HG02759 (cell line): ENCODE measurements at regions not wholly inside any gene's neighbourhood (a gene's known extent, or its start where the extent isn't known, plus 50 kb on each side); places are given as distances from the start of the nearest gene placed in this dataset.
A peak's percentile ranks its signal among the peaks of the same experiment; 100 is the strongest.
"Not testable (repeated sequence)": the region's sequence is repeated elsewhere in the genome, so short reads cannot be mapped to it uniquely, and the experiment has no call there.

Experiments
- ATAC-seq: cut with Tn5 transposase; IDR thresholded peaks from one replicate; pipeline ENCODE4 v1.9.1; 2021; ENCODE audit warnings: mild to moderate bottlenecking, moderate library complexity; ENCODE audit not compliant: unreplicated experiment

GRCh38 chr22:22122348-22123117, 122.1 kb upstream of the VPREB1 start:
- no peak for ATAC-seq

- ATAC-seq: no peak
These were observed 123.1 kb upstream of the VPREB1 start for GRCh38 chr22:22121445-22121844.

GRCh38 chr22:22120160-22120559, 124.4 kb upstream of the VPREB1 start:
- ATAC-seq: no peak

- ATAC-seq: no peak
These were observed 125.6 kb upstream of the VPREB1 start for GRCh38 chr22:22118987-22119386.

- not testable (repeated sequence) for ATAC-seq
These were observed 126.6 kb upstream of the VPREB1 start for GRCh38 chr22:22117864-22118544.

GRCh38 chr22:22116997-22117770, 127.4 kb upstream of the VPREB1 start:
- ATAC-seq: not testable (repeated sequence)

GRCh38 chr22:22113701-22114100, 130.9 kb upstream of the VPREB1 start:
- no peak for ATAC-seq

GRCh38 chr22:22112533-22113294, 130.1 kb upstream of the TOP3B start:
- no peak for ATAC-seq

GRCh38 chr22:22111983-22112382, 129.4 kb upstream of the TOP3B start:
- ATAC-seq: no peak

GRCh38 chr22:22111267-22111751, 128.7 kb upstream of the TOP3B start:
- ATAC-seq: peak; percentile 68

- peak; percentile 95 for ATAC-seq
These were observed 128.1 kb upstream of the TOP3B start for GRCh38 chr22:22110548-22111266.

- no peak for ATAC-seq
These were observed 127.3 kb upstream of the TOP3B start for GRCh38 chr22:22109693-22110466.

GRCh38 chr22:22106855-22107254, 124.3 kb upstream of the TOP3B start:
- ATAC-seq: no peak

GRCh38 chr22:22105364-22105763, 122.8 kb upstream of the TOP3B start:
- ATAC-seq: no peak

GRCh38 chr22:22103078-22103875, 120.7 kb upstream of the TOP3B start:
- ATAC-seq: no peak

- ATAC-seq: no peak
These were observed 117.5 kb upstream of the TOP3B start for GRCh38 chr22:22099833-22100812.

GRCh38 chr22:22099194-22099486, 116.6 kb upstream of the TOP3B start:
- ATAC-seq: peak; percentile 63
